HFFc6 (cell line): ENCODE measurements at regions not wholly inside any gene's neighbourhood (a gene's known extent, or its start where the extent isn't known, plus 50 kb on each side); places are given as distances from the start of the nearest gene placed in this dataset.

Experiments
- DNase-seq: peaks from one replicate; pipeline ENCODE4 v3.0.0-alpha.2; 2018
- H3K27ac Mint-ChIP-seq: 2 replicates; pipeline ENCODE4 v1.8.0; 2020; ENCODE audit warnings: mild to moderate bottlenecking, mixed read lengths
- H3K27me3 Mint-ChIP-seq: 2 replicates; pipeline ENCODE4 v1.8.0; 2021; ENCODE audit warnings: mild to moderate bottlenecking, moderate library complexity, mixed read lengths; ENCODE audit not compliant: insufficient read depth
- H3K36me3 Mint-ChIP-seq: 2 replicates; pipeline ENCODE4 v1.8.0; 2021; ENCODE audit warnings: low read depth, mixed read lengths
- H3K4me1 Mint-ChIP-seq: 2 replicates; pipeline ENCODE4 v1.8.0; 2020; ENCODE audit warnings: low read depth, mixed read lengths
- H3K4me3 Mint-ChIP-seq: 2 replicates; pipeline ENCODE4 v1.8.0; 2020; ENCODE audit warnings: mild to moderate bottlenecking, moderate library complexity, mixed read lengths
- H3K9me3 Mint-ChIP-seq: 2 replicates; pipeline ENCODE4 v1.8.0; 2020; ENCODE audit warnings: mild to moderate bottlenecking, mixed read lengths
- TF ChIP-seq, protein P1 (sequence below): fragments of 200-600 bp; sonication (generic); IDR thresholded peaks from 2 replicates; pipeline ENCODE4 v1.5.0; 2021; ENCODE audit warnings: antibody characterized with exemption, mild to moderate bottlenecking

DNA sequence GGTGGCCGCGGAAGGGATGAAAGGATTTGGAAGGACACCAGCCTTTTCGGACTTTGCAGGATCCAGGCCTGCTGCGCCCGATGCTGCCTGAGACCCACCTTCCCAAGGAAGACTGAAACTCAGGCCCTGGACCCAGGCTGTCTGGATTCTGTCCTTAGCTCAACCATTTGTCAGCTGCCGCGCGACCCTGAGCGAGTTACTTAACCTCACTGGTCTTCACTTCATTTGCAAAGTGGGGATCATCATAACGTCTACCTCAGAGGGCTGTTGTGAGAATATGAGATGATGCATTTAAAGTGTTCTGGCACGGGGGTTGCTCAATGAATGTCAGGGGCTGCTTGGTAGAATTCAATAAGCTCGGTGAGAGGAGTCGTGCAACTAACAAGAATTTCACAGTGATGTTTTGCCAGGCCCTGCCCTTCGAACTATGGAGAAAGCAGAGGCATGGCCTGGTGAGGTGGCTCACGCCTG, 104.2 kb upstream of the PRDM1 start:
- H3K9me3 Mint-ChIP-seq, result no peaks in the 10 kb centered on the region
- no peak overlapping the region for H3K27ac Mint-ChIP-seq
- TF ChIP-seq, protein P1, sequence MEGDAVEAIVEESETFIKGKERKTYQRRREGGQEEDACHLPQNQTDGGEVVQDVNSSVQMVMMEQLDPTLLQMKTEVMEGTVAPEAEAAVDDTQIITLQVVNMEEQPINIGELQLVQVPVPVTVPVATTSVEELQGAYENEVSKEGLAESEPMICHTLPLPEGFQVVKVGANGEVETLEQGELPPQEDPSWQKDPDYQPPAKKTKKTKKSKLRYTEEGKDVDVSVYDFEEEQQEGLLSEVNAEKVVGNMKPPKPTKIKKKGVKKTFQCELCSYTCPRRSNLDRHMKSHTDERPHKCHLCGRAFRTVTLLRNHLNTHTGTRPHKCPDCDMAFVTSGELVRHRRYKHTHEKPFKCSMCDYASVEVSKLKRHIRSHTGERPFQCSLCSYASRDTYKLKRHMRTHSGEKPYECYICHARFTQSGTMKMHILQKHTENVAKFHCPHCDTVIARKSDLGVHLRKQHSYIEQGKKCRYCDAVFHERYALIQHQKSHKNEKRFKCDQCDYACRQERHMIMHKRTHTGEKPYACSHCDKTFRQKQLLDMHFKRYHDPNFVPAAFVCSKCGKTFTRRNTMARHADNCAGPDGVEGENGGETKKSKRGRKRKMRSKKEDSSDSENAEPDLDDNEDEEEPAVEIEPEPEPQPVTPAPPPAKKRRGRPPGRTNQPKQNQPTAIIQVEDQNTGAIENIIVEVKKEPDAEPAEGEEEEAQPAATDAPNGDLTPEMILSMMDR, result no peak
- peaks cover 4% of the 10 kb centered on the region; the same call in 1 of the 2 replicates for H3K36me3 Mint-ChIP-seq
- peaks cover 4% of the 10 kb centered on the region for H3K4me1 Mint-ChIP-seq
- no peak for DNase-seq
- no peak overlapping the region for H3K4me3 Mint-ChIP-seq
- no peaks in the 10 kb centered on the region for H3K27me3 Mint-ChIP-seq

DNA sequence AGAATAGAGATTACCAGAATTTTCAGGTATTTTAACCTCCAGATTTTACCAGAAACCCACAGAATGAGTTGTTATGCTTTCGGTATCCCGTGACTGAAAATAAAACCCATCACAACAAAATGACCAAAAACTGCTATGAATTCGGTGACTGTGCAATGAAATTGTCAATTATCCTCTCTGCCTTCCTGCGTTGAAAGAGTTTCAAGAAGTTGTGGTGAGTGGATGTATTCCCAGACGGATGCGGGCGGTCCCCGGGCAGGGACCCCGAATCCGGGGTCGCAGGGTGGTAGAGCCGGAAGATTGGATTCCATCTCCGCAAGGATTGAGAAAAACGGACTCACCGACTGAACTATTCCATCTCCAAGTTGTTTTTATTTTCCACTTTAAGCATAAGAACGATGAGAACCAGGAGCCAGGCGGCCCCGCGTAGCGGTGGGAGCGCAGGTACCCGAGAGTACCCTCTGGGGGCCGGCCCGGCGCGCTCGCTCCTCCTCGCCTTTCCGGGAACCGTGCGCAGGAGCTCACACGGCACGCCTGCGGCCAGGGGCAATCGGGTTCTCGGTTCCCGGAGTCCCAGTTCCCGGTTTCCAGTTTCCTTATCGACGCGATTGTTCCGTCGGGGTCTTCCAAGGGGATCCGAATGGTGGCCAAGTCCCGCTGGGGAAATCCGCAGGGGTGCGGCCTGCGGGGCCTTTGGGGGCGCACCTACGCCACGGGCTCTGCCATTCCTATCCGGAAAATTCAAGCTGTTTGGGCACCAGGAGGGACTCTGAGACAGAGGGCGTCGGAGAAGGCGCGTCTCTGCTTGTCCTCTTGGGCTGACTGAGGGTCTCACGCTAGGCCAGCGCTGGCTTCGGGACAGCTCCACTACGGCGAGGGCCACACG, 104.9 kb upstream of the PRDM1 start:
- Mint-ChIP-seq H3K4me3 (no peak overlapping the region), H3K27ac (no peak overlapping the region), H3K4me1 (no peaks in the 10 kb centered on the region), H3K36me3 (peaks cover 4% of the 10 kb centered on the region; the same call in 1 of the 2 replicates), H3K9me3 (no peaks in the 10 kb centered on the region), H3K27me3 (no peaks in the 10 kb centered on the region)
- TF ChIP-seq, protein P1, result no peak
- no peak for DNase-seq

DNA sequence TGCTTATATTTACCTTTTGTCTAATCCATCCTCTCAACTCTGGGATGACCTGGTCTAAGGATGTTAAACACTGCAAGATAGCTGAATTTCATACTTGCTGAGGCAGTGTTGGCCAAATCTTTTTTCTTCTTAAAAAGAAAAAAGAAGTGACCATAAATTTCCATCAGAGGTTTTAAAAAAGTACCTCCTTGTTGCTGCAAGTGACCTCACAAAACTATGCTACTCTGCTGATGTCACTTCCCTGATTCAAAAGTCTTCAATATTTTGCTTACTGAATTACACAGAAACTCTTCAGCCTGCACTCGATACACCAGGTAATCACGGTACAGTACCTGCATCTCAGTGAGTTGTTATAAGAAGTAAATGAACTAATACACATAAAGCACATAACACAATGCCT, 107.2 kb upstream of the PRDM1 start:
- no peaks in the 10 kb centered on the region for H3K27me3 Mint-ChIP-seq

DNA sequence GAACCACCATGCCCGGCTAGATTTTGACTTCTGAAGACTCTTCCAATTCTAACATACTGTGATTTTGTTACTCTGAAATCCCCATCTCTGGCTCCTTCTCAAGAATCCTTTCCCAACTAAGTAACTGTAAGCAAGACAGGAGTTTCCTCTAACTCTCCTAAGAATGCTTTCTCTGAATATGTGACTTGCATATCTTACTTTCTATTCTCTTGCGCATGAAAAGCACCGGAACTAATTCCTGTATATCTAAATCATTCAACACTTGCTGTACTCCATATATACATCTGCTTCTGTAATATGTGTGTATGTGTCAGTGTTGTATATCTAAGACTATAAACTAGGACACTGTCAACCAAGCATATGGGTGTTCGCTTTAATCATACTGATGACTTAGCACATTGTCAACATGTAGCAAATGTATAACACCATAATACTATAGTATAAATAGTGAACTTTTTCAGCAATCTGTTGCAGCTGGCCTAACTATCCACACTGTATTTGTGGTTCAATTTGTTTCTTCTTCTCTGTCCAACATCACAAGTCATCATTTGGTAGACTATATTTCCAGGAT, 108.1 kb upstream of the PRDM1 start:
- Mint-ChIP-seq H3K4me3 (no peak overlapping the region), H3K9me3 (peaks cover 8% of the 10 kb centered on the region), H3K27me3 (no peaks in the 10 kb centered on the region)

More for the DNA sequence above, 107.2 kb upstream of the PRDM1 start:
- TF ChIP-seq, protein P1, result no peak
- no peak for DNase-seq
- Mint-ChIP-seq H3K9me3 (no peaks in the 10 kb centered on the region), H3K27ac (no peak overlapping the region), H3K36me3 (peaks cover 4% of the 10 kb centered on the region; the same call in 1 of the 2 replicates), H3K4me3 (no peak overlapping the region), H3K4me1 (peaks cover 10% of the 10 kb centered on the region; the same call in 1 of the 2 replicates)

DNA sequence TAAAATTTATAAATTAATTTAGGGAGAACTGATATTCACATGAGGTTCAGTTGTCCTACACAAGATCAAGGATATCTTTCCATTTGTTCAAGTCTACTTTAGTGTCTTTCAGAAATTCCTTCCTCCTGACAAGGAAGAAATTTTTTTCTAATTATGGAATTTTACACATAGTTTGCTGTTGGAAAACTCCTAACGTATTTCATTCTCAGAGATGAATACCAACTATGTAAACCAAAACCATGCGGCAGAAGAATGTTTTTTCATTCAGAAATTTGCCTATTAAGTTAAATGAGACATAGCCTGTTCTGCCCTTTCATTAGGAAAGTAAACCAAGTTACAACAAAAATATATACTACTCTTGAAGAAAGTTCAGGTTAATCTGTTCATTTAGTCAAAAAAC, 111.2 kb upstream of the PRDM1 start:
- Mint-ChIP-seq H3K4me1 (peaks cover 17% of the 10 kb centered on the region; the same call in 1 of the 2 replicates), H3K4me3 (no peak overlapping the region), H3K9me3 (peaks cover 26% of the 10 kb centered on the region), H3K27me3 (no peaks in the 10 kb centered on the region), H3K36me3 (peaks cover 18% of the 10 kb centered on the region), H3K27ac (no peak overlapping the region)
- DNase-seq, result no peak
- TF ChIP-seq, protein P1, result no peak

More for the DNA sequence above, 108.1 kb upstream of the PRDM1 start:
- H3K36me3 Mint-ChIP-seq, result peaks cover 12% of the 10 kb centered on the region
- no peak overlapping the region for H3K27ac Mint-ChIP-seq
- no peak for DNase-seq
- peaks cover 17% of the 10 kb centered on the region; the same call in 1 of the 2 replicates for H3K4me1 Mint-ChIP-seq
- TF ChIP-seq, protein P1, result no peak
